ENCODE measurements at regions not wholly inside any gene's neighbourhood (a gene's known extent, or its start where the extent isn't known, plus 50 kb on each side); places are given as distances from the start of the nearest gene placed in this dataset.

DNA sequence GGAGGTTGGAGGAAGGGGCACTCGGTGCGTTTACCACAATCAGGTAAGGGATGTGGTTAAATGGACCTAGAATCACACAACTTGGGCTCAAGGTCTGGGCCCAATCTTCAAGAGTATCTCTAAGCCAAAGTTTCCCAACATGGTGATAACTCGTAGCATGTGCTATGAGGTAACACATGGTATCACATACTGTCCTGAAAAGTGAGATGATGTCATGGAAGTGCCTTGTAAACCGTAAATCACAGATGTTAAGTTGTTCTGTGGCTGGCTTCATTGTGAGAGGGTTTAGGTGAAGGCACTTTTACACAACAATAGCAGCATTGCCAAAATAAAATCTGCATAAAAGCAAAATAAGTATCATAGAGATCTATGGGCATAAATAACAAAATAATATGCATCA lies 551.8 kb downstream of the PLCL1 start (continued):
- TF ChIP-seq, protein P1, sequence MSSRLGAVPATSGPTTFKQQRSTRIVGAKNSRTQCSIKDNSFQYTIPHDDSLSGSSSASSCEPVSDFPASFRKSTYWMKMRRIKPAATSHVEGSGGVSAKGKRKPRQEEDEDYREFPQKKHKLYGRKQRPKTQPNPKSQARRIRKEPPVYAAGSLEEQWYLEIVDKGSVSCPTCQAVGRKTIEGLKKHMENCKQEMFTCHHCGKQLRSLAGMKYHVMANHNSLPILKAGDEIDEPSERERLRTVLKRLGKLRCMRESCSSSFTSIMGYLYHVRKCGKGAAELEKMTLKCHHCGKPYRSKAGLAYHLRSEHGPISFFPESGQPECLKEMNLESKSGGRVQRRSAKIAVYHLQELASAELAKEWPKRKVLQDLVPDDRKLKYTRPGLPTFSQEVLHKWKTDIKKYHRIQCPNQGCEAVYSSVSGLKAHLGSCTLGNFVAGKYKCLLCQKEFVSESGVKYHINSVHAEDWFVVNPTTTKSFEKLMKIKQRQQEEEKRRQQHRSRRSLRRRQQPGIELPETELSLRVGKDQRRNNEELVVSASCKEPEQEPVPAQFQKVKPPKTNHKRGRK (CRISPR knock-in tag; IDR thresholded peaks at IDR 0.05; ENCODE audit: borderline replicate concordance): no peak
- TF ChIP-seq PRRX2 (CRISPR knock-in tag; IDR thresholded peaks at IDR 0.05) (no peak), CREM (CRISPR knock-in tag; IDR thresholded peaks at IDR 0.05) (no peak), KAT7 (CRISPR knock-in tag; IDR thresholded peaks at IDR 0.05; ENCODE audit: borderline replicate concordance) (no peak), ZNF423 (CRISPR knock-in tag; IDR thresholded peaks at IDR 0.05) (no peak)
- TF ChIP-seq, protein P2, sequence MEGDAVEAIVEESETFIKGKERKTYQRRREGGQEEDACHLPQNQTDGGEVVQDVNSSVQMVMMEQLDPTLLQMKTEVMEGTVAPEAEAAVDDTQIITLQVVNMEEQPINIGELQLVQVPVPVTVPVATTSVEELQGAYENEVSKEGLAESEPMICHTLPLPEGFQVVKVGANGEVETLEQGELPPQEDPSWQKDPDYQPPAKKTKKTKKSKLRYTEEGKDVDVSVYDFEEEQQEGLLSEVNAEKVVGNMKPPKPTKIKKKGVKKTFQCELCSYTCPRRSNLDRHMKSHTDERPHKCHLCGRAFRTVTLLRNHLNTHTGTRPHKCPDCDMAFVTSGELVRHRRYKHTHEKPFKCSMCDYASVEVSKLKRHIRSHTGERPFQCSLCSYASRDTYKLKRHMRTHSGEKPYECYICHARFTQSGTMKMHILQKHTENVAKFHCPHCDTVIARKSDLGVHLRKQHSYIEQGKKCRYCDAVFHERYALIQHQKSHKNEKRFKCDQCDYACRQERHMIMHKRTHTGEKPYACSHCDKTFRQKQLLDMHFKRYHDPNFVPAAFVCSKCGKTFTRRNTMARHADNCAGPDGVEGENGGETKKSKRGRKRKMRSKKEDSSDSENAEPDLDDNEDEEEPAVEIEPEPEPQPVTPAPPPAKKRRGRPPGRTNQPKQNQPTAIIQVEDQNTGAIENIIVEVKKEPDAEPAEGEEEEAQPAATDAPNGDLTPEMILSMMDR (IDR thresholded peaks at IDR 0.05): no peak

DNA sequence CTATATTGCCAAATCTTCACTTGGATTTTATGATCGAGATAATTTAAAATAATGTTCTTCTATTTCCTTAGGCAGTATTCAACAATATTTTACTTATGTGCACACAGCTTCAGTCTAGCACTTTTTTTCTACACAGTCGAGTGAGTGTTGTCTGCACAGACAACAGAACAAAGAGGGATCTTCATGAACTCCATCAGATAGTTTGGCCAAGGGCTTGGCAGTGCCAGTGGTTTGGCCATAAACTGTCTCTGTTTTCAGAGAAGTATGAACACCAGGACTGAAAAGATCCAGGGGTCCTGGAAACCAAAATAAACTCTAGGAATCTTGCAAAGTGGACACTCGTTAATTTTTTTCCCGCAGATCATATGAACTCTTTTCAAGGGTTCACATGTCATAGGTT lies 547.3 kb downstream of the PLCL1 start:
- no peak for TF ChIP-seq TP53 (CRISPR knock-in tag; IDR thresholded peaks at IDR 0.05)
- TF ChIP-seq, protein P3, sequence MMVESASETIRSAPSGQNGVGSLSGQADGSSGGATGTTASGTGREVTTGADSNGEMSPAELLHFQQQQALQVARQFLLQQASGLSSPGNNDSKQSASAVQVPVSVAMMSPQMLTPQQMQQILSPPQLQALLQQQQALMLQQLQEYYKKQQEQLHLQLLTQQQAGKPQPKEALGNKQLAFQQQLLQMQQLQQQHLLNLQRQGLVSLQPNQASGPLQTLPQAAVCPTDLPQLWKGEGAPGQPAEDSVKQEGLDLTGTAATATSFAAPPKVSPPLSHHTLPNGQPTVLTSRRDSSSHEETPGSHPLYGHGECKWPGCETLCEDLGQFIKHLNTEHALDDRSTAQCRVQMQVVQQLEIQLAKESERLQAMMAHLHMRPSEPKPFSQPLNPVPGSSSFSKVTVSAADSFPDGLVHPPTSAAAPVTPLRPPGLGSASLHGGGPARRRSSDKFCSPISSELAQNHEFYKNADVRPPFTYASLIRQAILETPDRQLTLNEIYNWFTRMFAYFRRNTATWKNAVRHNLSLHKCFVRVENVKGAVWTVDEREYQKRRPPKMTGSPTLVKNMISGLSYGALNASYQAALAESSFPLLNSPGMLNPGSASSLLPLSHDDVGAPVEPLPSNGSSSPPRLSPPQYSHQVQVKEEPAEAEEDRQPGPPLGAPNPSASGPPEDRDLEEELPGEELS (CRISPR knock-in tag; IDR thresholded peaks at IDR 0.05): no peak
- TF ChIP-seq ZNF281 (CRISPR knock-in tag; IDR thresholded peaks at IDR 0.05): no peak
- TF ChIP-seq, protein P4, sequence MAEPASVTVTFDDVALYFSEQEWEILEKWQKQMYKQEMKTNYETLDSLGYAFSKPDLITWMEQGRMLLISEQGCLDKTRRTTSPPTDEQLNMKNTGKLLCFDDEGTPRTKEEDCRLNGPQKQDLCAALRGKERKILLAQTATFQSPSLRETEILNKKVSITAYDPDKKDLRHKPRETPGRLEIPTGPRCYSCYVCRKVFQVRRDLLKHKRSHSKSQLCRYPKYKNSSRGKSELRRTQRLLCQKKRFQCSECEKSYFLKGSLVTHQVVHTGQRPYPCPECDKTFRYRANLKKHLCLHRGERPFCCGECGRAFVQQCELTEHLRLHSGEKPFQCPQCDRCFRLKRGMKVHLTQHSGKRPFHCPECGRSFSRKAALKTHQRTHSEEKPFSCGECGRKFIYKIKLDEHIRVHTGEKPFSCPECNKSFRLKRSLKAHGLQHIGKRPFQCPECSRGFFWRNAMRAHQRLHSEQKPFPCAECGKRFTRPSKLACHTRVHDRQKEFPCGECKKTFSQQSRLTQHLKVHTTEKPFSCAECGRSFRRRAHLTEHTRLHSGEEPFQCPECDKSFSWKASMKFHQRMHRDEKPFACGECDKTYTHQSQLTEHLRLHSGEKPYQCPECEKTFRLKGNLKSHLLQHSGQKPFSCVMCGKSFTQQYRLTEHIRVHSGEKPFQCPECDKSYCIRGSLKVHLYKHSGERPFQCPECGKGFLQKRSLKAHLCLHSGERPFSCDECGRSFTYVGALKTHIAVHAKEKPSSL (CRISPR knock-in tag; conservative IDR thresholded peaks at IDR 0.05): no peak
- no peak for TF ChIP-seq RELA (CRISPR knock-in tag; IDR thresholded peaks at IDR 0.05; ENCODE audit: borderline replicate concordance)
- TF ChIP-seq, protein P5, sequence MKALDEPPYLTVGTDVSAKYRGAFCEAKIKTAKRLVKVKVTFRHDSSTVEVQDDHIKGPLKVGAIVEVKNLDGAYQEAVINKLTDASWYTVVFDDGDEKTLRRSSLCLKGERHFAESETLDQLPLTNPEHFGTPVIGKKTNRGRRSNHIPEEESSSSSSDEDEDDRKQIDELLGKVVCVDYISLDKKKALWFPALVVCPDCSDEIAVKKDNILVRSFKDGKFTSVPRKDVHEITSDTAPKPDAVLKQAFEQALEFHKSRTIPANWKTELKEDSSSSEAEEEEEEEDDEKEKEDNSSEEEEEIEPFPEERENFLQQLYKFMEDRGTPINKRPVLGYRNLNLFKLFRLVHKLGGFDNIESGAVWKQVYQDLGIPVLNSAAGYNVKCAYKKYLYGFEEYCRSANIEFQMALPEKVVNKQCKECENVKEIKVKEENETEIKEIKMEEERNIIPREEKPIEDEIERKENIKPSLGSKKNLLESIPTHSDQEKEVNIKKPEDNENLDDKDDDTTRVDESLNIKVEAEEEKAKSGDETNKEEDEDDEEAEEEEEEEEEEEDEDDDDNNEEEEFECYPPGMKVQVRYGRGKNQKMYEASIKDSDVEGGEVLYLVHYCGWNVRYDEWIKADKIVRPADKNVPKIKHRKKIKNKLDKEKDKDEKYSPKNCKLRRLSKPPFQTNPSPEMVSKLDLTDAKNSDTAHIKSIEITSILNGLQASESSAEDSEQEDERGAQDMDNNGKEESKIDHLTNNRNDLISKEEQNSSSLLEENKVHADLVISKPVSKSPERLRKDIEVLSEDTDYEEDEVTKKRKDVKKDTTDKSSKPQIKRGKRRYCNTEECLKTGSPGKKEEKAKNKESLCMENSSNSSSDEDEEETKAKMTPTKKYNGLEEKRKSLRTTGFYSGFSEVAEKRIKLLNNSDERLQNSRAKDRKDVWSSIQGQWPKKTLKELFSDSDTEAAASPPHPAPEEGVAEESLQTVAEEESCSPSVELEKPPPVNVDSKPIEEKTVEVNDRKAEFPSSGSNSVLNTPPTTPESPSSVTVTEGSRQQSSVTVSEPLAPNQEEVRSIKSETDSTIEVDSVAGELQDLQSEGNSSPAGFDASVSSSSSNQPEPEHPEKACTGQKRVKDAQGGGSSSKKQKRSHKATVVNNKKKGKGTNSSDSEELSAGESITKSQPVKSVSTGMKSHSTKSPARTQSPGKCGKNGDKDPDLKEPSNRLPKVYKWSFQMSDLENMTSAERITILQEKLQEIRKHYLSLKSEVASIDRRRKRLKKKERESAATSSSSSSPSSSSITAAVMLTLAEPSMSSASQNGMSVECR (CRISPR knock-in tag; IDR thresholded peaks at IDR 0.05; ENCODE audit: borderline replicate concordance): no peak
- TF ChIP-seq NFYB (CRISPR knock-in tag; conservative IDR thresholded peaks at IDR 0.05; ENCODE audit: low read depth): no peak
- TF ChIP-seq JAZF1 (CRISPR knock-in tag; IDR thresholded peaks at IDR 0.05): no peak
- no peak for ATAC-seq
- Mint-ChIP-seq H3K36me3 (no peaks in the 10 kb centered on the region), H3K27me3 (ENCODE audit: low read depth) (no peaks in the 10 kb centered on the region), H3K9me3 (no peaks in the 10 kb centered on the region), H3K4me3 (no peak overlapping the region), H3K4me1 (no peaks in the 10 kb centered on the region), H3K27ac (0 out of 2 replicates have a peak overlapping the region, but pooled peaks have one; percentile 1)
- POLR2A ChIA-PET: no interaction called here
- DNase-seq (ENCODE audit: low spot score): no peak
- CTCF ChIA-PET: no interaction called here

Measured in WTC11 (cell line).